ENCODE measurements at regions not wholly inside any gene's neighbourhood (a gene's known extent, or its start where the extent isn't known, plus 50 kb on each side); places are given as distances from the start of the nearest gene placed in this dataset.
"Not testable (repeated sequence)": the region's sequence is repeated elsewhere in the genome, so short reads cannot be mapped to it uniquely, and the experiment has no call there.

GRCh38 chr3:110974902-110975301, 96.7 kb upstream of the NECTIN3 start:
- DNase-seq: no peak
- intact Hi-C loops (cut with DNase I, micrococcal nuclease): no loop called here
- ATAC-seq: no peak

DNA sequence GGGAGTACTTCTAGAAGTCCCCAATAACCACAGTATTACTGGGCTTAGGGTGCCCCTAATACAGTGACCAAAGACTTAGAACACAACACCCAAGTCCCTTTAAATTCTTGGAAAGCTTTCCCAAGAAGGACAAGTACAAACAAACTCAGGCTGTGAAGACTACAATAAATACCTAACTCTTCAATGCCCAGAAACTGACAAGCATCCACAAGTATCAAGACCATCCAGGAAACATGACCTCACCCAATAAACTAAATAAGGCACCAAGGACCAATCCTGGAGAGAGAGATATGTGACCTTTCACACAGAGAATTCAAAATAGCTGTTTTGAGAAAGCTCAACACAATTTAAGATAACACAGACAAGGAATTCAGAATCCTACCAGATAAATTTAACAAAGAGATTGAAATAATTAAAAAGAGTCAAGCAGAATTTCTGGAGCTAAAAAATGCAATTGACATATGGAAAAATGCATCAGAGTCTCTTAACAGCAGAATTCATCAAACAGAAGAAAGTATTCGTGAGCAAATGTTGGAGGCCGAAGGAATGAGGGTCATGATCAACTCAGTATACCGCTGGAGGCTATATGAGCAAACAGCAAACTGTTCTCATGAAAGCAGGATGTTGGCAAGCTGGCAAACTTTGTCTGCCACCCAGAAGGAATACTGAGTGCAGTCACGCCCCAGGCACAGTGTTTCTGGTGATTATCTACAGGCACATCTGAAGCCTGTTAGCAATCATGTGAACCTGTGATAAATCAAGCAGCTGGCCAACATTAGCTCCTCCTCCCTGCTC, 87.0 kb upstream of the NECTIN3 start:
- ATAC-seq (no peak), DNase-seq (no peak)

DNA sequence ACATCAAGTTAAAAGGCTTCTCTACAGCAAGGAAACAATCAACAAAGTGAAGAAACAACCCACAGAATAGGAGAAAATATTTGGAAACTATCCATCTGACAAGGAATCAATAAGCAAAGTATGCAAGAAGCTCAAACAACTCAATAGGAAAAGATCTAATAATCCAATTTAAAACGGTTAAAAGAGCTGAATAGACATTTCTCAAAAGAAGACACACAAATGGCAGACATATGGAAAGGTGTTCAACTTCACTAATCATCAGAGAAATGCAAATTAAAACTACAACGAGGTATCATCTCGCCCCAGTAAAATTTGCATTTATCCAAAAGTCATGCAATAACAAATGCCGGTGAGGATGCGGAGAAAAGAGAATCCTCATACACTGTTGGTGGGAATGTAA, 82.2 kb upstream of the NECTIN3 start:
- intact Hi-C loops (cut with DNase I, micrococcal nuclease): no loop called here
- DNase-seq: no peak
- no peak for ATAC-seq

More for the DNA sequence above, 87.0 kb upstream of the NECTIN3 start:
- intact Hi-C loops (cut with DNase I, micrococcal nuclease): no loop called here

GRCh38 chr3:110995461-110996231, 76.0 kb upstream of the NECTIN3 start:
- intact Hi-C loops (cut with DNase I, micrococcal nuclease): no loop called here
- ATAC-seq: no peak
- no peak for DNase-seq

DNA sequence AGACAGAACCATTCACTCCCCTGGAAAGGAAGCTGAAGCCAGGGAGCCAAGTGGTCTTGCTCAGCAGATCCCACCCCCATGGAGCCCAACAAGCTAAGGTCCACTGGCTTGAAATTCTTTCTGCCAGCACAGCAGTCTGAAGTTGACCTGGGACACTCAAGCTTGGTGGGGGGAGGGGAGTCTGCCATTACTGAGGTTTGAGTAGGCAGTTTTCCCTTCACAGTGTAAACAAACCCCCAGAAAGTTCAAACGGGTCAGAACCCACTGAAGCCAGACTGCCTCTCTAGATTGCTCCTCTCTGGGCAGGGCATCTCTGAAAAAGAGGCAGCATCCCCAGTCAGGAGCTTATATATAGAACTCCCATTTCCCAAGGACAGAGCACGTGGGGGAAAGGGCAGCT, 72.8 kb upstream of the NECTIN3 start:
- DNase-seq; intact Hi-C loops (cut with DNase I, micrococcal nuclease); ATAC-seq: not testable (repeated sequence)

DNA sequence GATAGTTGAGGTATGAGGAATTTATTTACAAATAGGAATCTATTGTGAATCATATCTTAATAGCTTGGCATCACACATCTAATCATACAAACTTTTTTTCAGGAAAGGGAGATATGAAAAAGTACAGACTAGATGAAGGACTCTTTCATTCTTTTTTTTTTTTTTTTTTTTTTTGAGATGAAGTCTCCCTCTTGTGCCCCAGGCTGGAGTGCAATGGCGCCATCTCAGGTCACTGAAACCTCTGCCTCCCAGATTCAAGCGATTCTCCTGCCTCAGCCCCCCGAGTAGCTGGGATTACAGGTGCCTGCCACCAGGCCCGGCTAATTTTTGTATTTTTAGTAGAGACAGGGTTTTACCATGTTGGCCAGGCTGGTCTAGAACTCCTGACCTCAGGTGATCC, 65.1 kb upstream of the NECTIN3 start:
- intact Hi-C loops (cut with DNase I, micrococcal nuclease); ATAC-seq; DNase-seq: not testable (repeated sequence)

- DNase-seq: peak in 1 of 2 donors; percentile 16
- peak; percentile 59 for ATAC-seq
- intact Hi-C loops (cut with DNase I, micrococcal nuclease): no loop called here
Observed at GRCh38 chr3:111012388-111013248, 59.0 kb upstream of the NECTIN3 start.

Small RNA genes in the stretch of these regions (microRNA-seq; reads per million reads assigned to microRNA genes)
- 0 reads per million in 2 donors for gene MIR4445
